K562 (cell line): ENCODE measurements at regions not wholly inside any gene's neighbourhood (a gene's known extent, or its start where the extent isn't known, plus 50 kb on each side); places are given as distances from the start of the nearest gene placed in this dataset.

Experiments used
- ATAC-seq: fragments of 200-7000 bp; cut with Tn5 transposase; 3 replicates; pipeline ENCODE4 v1.9.1; 2020; ENCODE audit warnings: moderate library complexity
- BruUV-seq: library from RNA; stranded (reverse); fragments of 400-500 nt; replicated peaks from 2 replicates; lab custom pipeline; 2021; lab: Mats Ljungman, UMichigan
- CTCF ChIA-PET: fragments of 300-600 bp; formaldehyde crosslinking; extraction: SDS; loops from one replicate; lab custom pipeline; 2021; ENCODE audit warnings: low intra/inter-chr PET ratio; lab: Yijun Ruan, JAX
- POLR2A ChIA-PET: fragments of 300-600, 350-650 bp; sonication (Branson Sonifier 250); formaldehyde crosslinking; extraction: SDS; loops from one replicate; lab custom pipeline; 2021; ENCODE audit warnings: antibody characterized with exemption, inconsistent platforms; lab: Yijun Ruan, JAX
- DNase-seq, 4 experiments: peaks; one replicate each; pipeline versions ENCODE4 v3.0.0 to v3.0.0-alpha.2; 2011 to 2018; ENCODE audit warnings: low spot score in 3 of 4, mixed read lengths in 3 of 4; ENCODE audit errors: extremely low read depth in 1 of 4
- FAIRE-seq: peaks from 2 replicates; lab custom pipeline; 2011; peaks lifted over from hg19 to GRCh38; lab: Jason Lieb, UNC
- H2AFZ ChIP-seq: 2 replicates; pipeline ENCODE4 v1.6.0; 2011; ENCODE audit warnings: low read depth, low read length, control low read depth, inconsistent platforms
- H3K27ac ChIP-seq: fragments of 200-600 bp; 3 replicates; pipeline ENCODE4 v1.8.0; 2011; ENCODE audit warnings: low read depth, mild to moderate bottlenecking, control low read depth, inconsistent platforms, low read length, moderate library complexity, mixed read lengths; ENCODE audit errors: extremely low read depth
- H3K27me3 ChIP-seq, 2 experiments: fragments of 300-600 bp in 1 of 2; 2 replicates in 1 of 2; 3 replicates in 1 of 2; pipeline versions ENCODE4 v1.6.0 to v1.8.0; 2011; ENCODE audit warnings: inconsistent platforms in 2 of 2, low read length in 2 of 2, mild to moderate bottlenecking in 1 of 2, mixed read lengths in 1 of 2, moderate library complexity in 1 of 2; ENCODE audit not compliant: control insufficient read depth in 2 of 2, insufficient read depth in 2 of 2
- H3K36me3 ChIP-seq: fragments of 300-600 bp; 3 replicates; pipeline ENCODE4 v1.8.0; 2011; ENCODE audit warnings: mild to moderate bottlenecking, low read length, inconsistent platforms; ENCODE audit not compliant: control insufficient read depth, insufficient read depth
- H3K4me1 ChIP-seq, 2 experiments: fragments of 200-600 bp in 1 of 2; replicated peaks in 1 of 2; 2 replicates in 1 of 2; 3 replicates in 1 of 2; pipeline versions ENCODE4 v1.5.1 to v1.8.0; 2011; ENCODE audit warnings: inconsistent platforms in 2 of 2, low read length in 2 of 2, mild to moderate bottlenecking in 1 of 2, mixed read lengths in 1 of 2, moderate library complexity in 1 of 2; ENCODE audit not compliant: control insufficient read depth in 2 of 2, insufficient read depth in 2 of 2
- H3K4me2 ChIP-seq: 2 replicates; pipeline ENCODE4 v1.6.1; 2011; ENCODE audit warnings: low read length, control low read depth, inconsistent platforms, mixed read lengths; ENCODE audit not compliant: insufficient read depth
- H3K4me3 ChIP-seq: fragments of 200-600 bp; sonication (generic), shearing (Covaris generic); 2 replicates; pipeline ENCODE4 v1.5.1; 2016; ENCODE audit warnings: control low read depth, inconsistent platforms
- H3K79me2 ChIP-seq: fragments of 200-600 bp; 3 replicates; pipeline ENCODE4 v1.8.0; 2011; ENCODE audit warnings: low read length, inconsistent platforms; ENCODE audit not compliant: control insufficient read depth, insufficient read depth
- H3K9ac ChIP-seq, 2 experiments: 2 replicates each; pipeline versions ENCODE4 v1.6.0 to v1.6.1; 2011; ENCODE audit warnings: low read depth in 2 of 2, low read length in 2 of 2, control low read depth in 1 of 2, inconsistent platforms in 1 of 2, mild to moderate bottlenecking in 1 of 2, mixed read lengths in 1 of 2; ENCODE audit not compliant: insufficient read depth in 1 of 2
- H3K9me1 ChIP-seq: one replicate; pipeline ENCODE4 v1.6.0; 2011; ENCODE audit warnings: inconsistent platforms, mild to moderate bottlenecking, low read length, moderate library complexity; ENCODE audit not compliant: control insufficient read depth, insufficient read depth
- H3K9me3 ChIP-seq: replicated peaks from 2 replicates; pipeline ENCODE4 v1.5.1; 2011; ENCODE audit warnings: low read depth, low read length, inconsistent platforms; ENCODE audit not compliant: control insufficient read depth, insufficient read depth
- H4K20me1 ChIP-seq: replicated peaks from 2 replicates; pipeline ENCODE4 v1.6.1; 2011; ENCODE audit warnings: low read length, inconsistent platforms, mixed read lengths; ENCODE audit not compliant: control insufficient read depth, insufficient read depth
- ID3 ChIP-seq, 2 experiments: fragments of 250-450 bp in 1 of 2; fragments of 450-650 bp in 1 of 2; sonication (Bioruptor Pico) in 1 of 2; IDR thresholded peaks; 2 replicates each; pipeline versions ENCODE4 v1.6.1 to v1.8.0; 2016 to 2021; ENCODE audit warnings: mild to moderate bottlenecking in 2 of 2, moderate library complexity in 2 of 2, missing compliant biosample characterization in 1 of 2, missing genetic modification characterization in 1 of 2
- MCM3 ChIP-seq: fragments of 450-650 bp; IDR thresholded peaks from 2 replicates; pipeline ENCODE4 v1.6.1; 2016
- ZFPM2 ChIP-seq: fragments of 250-450 bp; sonication (Bioruptor Pico); IDR thresholded peaks from 2 replicates; pipeline ENCODE4 v1.5.1; 2022; ENCODE audit warnings: mild to moderate bottlenecking
- ZNF197 ChIP-seq: fragments of 200-800 bp; sonication (Bioruptor generic); IDR thresholded peaks from 2 replicates; pipeline ENCODE4 v1.6.1; 2016; ENCODE audit warnings: low read depth, missing genetic modification characterization, missing compliant biosample characterization
- ZNF224 ChIP-seq: sonication (generic); formaldehyde crosslinking; IDR thresholded peaks from 2 replicates; pipeline ENCODE4 v1.8.0; 2022; ENCODE audit warnings: mild to moderate bottlenecking, missing genetic modification reagents
- ZNF24 ChIP-seq: fragments of 450-650 bp; IDR thresholded peaks from 2 replicates; pipeline ENCODE4 v1.6.1; 2016
- ZNF668 ChIP-seq: fragments of 250-450 bp; sonication (Bioruptor Pico); IDR thresholded peaks from 2 replicates; pipeline ENCODE4 v1.8.0; 2022; ENCODE audit warnings: mild to moderate bottlenecking, inconsistent platforms
- WGBS: fragments of 100-300 bp; shearing (Covaris generic); methylation state at CpG from one replicate; pipeline ENCODE4 v1.1.6; 2016; ENCODE audit warnings: low coverage, mixed read lengths; ENCODE audit not compliant: insufficient coverage; ENCODE audit errors: missing lambda C conversion rate; 5-methylcytosine and 5-hydroxymethylcytosine counted together
- in situ Hi-C: fragments of 300-500 bp; cut with MboI; formaldehyde crosslinking; loops from 4 replicates; pipeline ENCODE4 v1.15.0; 2018; ENCODE audit warnings: inconsistent platforms, mixed read lengths
- intact Hi-C: fragments of 100-400 bp; cut with micrococcal nuclease; formaldehyde crosslinking; loops from 2 replicates; pipeline ENCODE4 v1.14.2; 2022
- TF ChIP-seq, protein P1 (sequence below): fragments of 250-450 bp; sonication (Bioruptor Pico); IDR thresholded peaks from 2 replicates; pipeline ENCODE4 v1.4.0; 2020; ENCODE audit warnings: mild to moderate bottlenecking, moderate library complexity
- TF ChIP-seq, protein P2 (sequence below): fragments of 450-650 bp; IDR thresholded peaks from 2 replicates; pipeline ENCODE4 v1.6.1; 2016; ENCODE audit warnings: low read depth

DNA sequence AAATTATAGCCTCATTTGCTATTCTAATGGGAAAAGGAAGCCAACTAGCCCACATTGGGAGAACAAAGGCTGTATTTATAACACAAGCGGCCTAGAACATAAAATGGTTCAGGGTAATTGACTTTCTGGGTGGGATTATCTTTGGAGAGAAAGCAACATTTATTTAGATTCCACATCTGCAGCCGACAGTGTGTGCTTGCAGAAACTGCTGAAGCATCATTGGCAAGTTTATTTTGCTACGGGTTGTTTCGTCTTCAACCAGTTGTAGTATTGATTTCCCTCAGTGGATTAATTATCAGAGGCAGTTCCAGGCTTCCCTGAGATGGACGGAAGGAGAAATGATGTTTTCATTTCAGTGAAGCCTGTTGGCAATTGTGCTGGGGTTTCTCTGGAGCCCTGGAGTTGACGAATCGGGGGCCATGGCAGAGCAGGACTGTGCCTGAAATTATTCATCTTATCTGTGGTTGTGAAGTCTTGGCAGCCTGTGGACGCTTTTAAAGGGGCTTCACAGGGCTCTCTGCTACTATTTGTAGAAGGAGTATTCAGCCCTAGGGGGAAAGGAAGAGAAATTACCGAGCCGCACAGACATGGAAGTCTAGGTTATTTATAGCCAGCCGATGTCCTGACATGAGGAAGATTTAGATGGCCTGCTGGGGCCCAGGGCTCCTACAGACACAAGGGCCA is 290.6 kb upstream of the IRX4 start:
- ATAC-seq (no peak), FAIRE-seq (no peak), DNase-seq (no peak)
- no peak overlapping the region for H3K9ac ChIP-seq
- no peak overlapping the region for H3K4me2 ChIP-seq
- ChIA-PET CTCF (no interaction called here), POLR2A (no interaction called here)
- H3K9me3 ChIP-seq, result no peaks in the 10 kb centered on the region
- peaks cover 47 to 68% of the 10 kb centered on the region in 2 experiments for H3K27me3 ChIP-seq
- under 1% methylated on average over 11 of the region's 11 CpGs for WGBS
- no peak overlapping the region for H3K27ac ChIP-seq
- in situ Hi-C loops (no loop called here), intact Hi-C loops (no loop called here)
- H3K4me3 ChIP-seq, result no peak overlapping the region
- no peaks in the 10 kb centered on the region for H3K79me2 ChIP-seq
- BruUV-seq, result no TSS peak
- peaks cover 0 to 3% of the 10 kb centered on the region in 2 experiments; a peak in 1 of 5 replicates for H3K4me1 ChIP-seq
- H3K36me3 ChIP-seq, result no peaks in the 10 kb centered on the region
- no peaks in the 10 kb centered on the region for H3K9me1 ChIP-seq
- no peaks in the 10 kb centered on the region; the same call in none of the 2 replicates for H4K20me1 ChIP-seq
- H2AFZ ChIP-seq, result no peak overlapping the region
- no peak for TF ChIP-seq ZFPM2 (CRISPR knock-in tag)
- TF ChIP-seq MCM3, result no peak
- no peak for TF ChIP-seq ZNF24
- no peak for TF ChIP-seq ID3 (CRISPR knock-in tag; IDR thresholded peaks at IDR 0.05)
- TF ChIP-seq ID3 (tag; IDR thresholded peaks at IDR 0.05), result no peak
- TF ChIP-seq ZNF197, result no peak
- TF ChIP-seq, protein P1, sequence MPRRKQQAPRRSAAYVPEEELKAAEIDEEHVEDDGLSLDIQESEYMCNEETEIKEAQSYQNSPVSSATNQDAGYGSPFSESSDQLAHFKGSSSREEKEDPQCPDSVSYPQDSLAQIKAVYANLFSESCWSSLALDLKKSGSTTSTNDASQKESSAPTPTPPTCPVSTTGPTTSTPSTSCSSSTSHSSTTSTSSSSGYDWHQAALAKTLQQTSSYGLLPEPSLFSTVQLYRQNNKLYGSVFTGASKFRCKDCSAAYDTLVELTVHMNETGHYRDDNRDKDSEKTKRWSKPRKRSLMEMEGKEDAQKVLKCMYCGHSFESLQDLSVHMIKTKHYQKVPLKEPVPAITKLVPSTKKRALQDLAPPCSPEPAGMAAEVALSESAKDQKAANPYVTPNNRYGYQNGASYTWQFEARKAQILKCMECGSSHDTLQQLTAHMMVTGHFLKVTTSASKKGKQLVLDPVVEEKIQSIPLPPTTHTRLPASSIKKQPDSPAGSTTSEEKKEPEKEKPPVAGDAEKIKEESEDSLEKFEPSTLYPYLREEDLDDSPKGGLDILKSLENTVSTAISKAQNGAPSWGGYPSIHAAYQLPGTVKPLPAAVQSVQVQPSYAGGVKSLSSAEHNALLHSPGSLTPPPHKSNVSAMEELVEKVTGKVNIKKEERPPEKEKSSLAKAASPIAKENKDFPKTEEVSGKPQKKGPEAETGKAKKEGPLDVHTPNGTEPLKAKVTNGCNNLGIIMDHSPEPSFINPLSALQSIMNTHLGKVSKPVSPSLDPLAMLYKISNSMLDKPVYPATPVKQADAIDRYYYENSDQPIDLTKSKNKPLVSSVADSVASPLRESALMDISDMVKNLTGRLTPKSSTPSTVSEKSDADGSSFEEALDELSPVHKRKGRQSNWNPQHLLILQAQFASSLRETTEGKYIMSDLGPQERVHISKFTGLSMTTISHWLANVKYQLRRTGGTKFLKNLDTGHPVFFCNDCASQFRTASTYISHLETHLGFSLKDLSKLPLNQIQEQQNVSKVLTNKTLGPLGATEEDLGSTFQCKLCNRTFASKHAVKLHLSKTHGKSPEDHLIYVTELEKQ, result no peak
- TF ChIP-seq ZNF224, result no peak
- TF ChIP-seq, protein P2, sequence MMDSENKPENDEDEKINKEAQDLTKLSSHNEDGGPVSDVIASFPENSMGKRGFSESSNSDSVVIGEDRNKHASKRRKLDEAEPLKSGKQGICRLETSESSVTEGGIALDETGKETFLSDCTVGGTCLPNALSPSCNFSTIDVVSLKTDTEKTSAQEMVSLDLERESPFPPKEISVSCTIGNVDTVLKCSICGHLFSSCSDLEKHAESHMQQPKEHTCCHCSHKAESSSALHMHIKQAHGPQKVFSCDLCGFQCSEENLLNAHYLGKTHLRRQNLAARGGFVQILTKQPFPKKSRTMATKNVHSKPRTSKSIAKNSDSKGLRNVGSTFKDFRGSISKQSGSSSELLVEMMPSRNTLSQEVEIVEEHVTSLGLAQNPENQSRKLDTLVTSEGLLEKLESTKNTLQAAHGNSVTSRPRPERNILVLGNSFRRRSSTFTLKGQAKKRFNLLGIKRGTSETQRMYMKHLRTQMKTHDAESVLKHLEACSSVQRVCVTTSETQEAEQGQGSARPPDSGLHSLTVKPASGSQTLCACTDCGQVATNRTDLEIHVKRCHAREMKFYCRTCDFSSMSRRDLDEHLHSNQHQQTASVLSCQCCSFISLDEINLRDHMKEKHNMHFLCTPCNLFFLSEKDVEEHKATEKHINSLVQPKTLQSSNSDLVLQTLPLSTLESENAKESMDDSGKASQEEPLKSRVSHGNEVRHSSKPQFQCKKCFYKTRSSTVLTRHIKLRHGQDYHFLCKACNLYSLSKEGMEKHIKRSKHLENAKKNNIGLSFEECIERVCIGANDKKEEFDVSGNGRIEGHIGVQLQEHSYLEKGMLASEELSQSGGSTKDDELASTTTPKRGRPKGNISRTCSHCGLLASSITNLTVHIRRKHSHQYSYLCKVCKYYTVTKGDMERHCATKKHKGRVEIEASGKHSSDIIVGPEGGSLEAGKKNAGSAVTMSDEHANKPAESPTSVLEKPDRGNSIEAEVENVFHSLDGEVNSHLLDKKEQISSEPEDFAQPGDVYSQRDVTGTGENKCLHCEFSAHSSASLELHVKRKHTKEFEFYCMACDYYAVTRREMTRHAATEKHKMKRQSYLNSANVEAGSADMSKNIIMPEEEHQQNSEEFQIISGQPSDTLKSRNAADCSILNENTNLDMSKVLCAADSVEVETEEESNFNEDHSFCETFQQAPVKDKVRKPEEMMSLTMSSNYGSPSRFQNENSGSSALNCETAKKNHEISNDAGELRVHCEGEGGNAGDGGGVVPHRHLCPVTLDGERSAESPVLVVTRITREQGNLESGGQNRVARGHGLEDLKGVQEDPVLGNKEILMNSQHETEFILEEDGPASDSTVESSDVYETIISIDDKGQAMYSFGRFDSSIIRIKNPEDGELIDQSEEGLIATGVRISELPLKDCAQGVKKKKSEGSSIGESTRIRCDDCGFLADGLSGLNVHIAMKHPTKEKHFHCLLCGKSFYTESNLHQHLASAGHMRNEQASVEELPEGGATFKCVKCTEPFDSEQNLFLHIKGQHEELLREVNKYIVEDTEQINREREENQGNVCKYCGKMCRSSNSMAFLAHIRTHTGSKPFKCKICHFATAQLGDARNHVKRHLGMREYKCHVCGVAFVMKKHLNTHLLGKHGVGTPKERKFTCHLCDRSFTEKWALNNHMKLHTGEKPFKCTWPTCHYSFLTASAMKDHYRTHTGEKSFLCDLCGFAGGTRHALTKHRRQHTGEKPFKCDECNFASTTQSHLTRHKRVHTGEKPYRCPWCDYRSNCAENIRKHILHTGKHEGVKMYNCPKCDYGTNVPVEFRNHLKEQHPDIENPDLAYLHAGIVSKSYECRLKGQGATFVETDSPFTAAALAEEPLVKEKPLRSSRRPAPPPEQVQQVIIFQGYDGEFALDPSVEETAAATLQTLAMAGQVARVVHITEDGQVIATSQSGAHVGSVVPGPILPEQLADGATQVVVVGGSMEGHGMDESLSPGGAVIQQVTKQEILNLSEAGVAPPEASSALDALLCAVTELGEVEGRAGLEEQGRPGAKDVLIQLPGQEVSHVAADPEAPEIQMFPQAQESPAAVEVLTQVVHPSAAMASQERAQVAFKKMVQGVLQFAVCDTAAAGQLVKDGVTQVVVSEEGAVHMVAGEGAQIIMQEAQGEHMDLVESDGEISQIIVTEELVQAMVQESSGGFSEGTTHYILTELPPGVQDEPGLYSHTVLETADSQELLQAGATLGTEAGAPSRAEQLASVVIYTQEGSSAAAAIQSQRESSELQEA, result no peak
- TF ChIP-seq ZNF668 (CRISPR knock-in tag), result no peak
